Adrenal gland (tissue), 5 donors: ENCODE measurements at regions not wholly inside any gene's neighbourhood (a gene's known extent, or its start where the extent isn't known, plus 50 kb on each side); places are given as distances from the start of the nearest gene placed in this dataset.

Experiments used
- CTCF ChIP-seq, 6 experiments: fragments of 450-650 bp in 4 of 6; fragments of 200-600 bp in 2 of 6; sonication (generic) in 1 of 6; IDR thresholded peaks; 1 replicate in 5 of 6; 2 replicates in 1 of 6; pipeline versions ENCODE4 v1.5.1 to v1.8.0; 2016 to 2021; ENCODE audit warnings: antibody characterized with exemption in 6 of 6, mild to moderate bottlenecking in 2 of 6, moderate library complexity in 1 of 6
- POLR2A ChIP-seq, 2 donors: fragments of 450-650 bp; IDR thresholded peaks; one replicate each; pipeline ENCODE4 v1.6.1; 2017; ENCODE audit warnings: antibody characterized with exemption in 2 of 2, mild to moderate bottlenecking in 2 of 2, moderate library complexity in 1 of 2
- donor health status: DM: no; HTN: no; CAD: no.

- TF ChIP-seq CTCF (IDR thresholded peaks at IDR 0.05) (no peak), POLR2A (IDR thresholded peaks at IDR 0.05) (no peak)
Observed at GRCh38 chr13:111609631-111610030, 289.2 kb downstream of the TEX29 start.
